GM12864 (cell line): ENCODE measurements at regions not wholly inside any gene's neighbourhood (a gene's known extent, or its start where the extent isn't known, plus 50 kb on each side); places are given as distances from the start of the nearest gene placed in this dataset.
"Not testable (repeated sequence)": the region's sequence is repeated elsewhere in the genome, so short reads cannot be mapped to it uniquely, and the experiment has no call there.

Source experiments
- DNase-seq: peaks from one replicate; pipeline ENCODE4 v3.0.0-alpha.2; 2011; ENCODE audit warnings: low read depth
- H3K4me3 ChIP-seq: 2 replicates; pipeline ENCODE4 v1.5.1; 2011; ENCODE audit warnings: mild to moderate bottlenecking, low read depth, low read length, control low read depth
- TF ChIP-seq, protein P1 (sequence below): IDR thresholded peaks from 2 replicates; pipeline ENCODE4 v1.5.1; 2011; ENCODE audit warnings: low read depth, mild to moderate bottlenecking, moderate library complexity, low read length, control low read depth, inconsistent platforms; ENCODE audit errors: missing control alignments

DNA sequence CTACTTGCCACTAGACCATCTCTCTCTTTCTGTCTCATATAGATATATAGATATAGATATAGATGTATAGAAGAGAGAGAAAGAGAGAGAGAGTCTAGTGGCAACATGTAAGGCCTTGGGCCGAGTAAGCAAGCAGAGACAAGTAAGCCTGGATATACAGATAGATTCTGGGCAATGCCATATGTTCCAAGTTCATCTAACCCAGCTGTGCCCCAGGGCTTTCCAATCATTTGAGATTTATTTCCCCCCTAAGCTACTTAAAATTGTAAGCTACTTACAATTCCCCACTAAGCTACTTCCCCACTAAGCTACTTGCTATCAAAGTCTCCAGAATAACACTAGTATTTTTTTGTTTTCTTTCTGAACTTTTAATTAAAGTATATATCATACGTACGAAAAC lies 1094.1 kb downstream of the DNAJB9 start:
- DNase-seq: no peak
- TF ChIP-seq, protein P1, sequence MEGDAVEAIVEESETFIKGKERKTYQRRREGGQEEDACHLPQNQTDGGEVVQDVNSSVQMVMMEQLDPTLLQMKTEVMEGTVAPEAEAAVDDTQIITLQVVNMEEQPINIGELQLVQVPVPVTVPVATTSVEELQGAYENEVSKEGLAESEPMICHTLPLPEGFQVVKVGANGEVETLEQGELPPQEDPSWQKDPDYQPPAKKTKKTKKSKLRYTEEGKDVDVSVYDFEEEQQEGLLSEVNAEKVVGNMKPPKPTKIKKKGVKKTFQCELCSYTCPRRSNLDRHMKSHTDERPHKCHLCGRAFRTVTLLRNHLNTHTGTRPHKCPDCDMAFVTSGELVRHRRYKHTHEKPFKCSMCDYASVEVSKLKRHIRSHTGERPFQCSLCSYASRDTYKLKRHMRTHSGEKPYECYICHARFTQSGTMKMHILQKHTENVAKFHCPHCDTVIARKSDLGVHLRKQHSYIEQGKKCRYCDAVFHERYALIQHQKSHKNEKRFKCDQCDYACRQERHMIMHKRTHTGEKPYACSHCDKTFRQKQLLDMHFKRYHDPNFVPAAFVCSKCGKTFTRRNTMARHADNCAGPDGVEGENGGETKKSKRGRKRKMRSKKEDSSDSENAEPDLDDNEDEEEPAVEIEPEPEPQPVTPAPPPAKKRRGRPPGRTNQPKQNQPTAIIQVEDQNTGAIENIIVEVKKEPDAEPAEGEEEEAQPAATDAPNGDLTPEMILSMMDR: no peak
- no peak overlapping the region for H3K4me3 ChIP-seq

DNA sequence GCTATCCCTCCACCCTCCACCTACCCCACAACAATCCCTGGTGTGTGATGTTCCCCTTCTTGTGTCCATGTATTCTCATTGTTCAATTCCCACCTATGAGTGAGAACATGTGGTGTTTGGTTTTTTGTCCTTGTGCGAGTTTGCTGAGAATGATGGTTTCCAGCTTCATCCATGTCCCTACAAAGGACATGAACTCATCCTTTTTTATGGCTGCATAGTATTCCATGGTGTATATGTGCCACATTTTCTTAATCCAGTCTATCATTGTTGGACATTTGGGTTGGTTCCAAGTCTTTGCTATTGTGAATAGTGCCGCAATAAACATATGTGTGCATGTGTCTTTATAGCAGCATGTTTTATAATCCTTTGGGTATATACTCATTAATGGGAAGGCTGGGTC lies 1117.6 kb downstream of the DNAJB9 start:
- DNase-seq, H3K4me3 ChIP-seq: not testable (repeated sequence)

DNA sequence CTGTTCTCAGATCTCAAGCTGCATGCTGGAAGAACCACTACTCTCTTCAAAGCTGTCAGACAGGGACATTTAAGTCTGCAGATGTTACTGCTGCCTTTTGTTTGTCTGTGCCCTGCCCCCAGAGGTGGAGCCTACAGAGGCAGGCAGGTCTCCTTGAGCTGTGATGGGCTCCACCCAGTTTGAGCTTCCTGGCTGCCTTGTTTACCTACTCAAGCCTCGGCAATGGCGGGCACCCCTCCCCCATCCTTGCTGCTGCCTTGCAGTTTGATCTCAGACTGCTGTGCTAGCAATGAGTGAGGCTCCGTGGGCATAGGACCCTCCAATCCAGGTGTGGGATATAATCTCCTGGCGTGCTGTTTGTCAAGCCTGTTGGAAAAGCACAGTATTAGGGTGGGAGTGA lies 1122.9 kb downstream of the DNAJB9 start:
- DNase-seq, H3K4me3 ChIP-seq: not testable (repeated sequence)

DNA sequence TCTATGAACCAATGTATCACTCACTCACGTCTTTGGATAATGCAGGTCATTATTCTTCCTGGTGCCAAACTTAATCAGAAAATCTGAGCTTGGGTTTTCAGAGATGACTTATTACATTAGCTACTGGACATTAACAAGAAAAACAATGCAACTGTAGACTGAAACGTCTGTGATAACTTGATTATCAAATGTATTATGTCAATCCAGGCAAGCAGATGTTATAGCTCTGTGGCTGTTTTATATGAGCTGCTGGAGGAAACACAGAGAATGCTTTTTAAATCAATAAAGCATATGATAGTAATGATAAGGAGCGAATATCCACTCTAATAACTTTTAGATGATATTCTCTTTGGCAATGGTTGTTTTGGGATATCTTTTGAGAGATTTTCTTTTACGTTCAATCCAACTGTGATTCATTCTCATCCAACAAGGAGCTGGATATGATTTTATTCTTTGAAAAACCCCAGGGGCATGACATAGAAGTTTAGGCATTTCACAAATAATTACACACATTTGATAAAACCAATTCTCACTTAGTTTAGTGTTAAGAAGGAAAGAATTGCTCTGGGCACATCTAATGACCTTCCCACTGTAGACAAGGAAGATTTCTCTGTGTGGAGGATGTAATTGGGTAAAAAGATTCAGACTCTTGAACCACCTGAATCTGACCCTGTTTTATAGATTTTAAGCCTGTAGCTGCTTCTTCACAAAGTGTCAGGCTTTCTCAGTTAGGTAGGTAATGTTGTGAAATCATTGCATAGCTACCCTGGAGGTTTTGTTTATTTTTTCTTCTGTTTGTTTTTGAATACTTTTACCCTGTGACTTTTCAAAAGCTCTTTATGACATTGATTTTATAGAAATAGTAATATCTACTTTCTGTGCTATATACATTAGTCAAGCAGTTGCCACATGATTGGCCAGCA lies 1124.7 kb downstream of the DNAJB9 start:
- H3K4me3 ChIP-seq: no peak overlapping the region
- DNase-seq: no peak
- TF ChIP-seq, protein P1: no peak

DNA sequence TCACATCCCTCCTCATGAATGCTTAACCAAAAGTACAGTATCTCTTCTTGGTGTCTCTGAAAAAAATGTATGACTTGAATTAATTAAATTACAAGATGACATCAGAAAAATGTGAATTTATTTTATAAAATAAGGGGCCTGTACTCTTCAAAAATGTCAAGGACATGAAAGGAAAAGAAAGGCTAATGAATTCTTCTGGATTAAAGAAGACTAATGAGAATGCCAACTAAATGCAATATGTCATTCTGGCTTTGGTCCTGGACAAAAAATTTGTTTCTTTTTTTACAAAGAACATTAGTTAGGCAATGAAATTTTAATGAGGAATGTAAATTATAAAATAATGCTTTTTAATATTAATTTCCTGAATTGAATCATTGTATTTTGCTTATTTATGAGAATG lies 1125.7 kb downstream of the DNAJB9 start:
- no peak overlapping the region for H3K4me3 ChIP-seq
- no peak for DNase-seq
- TF ChIP-seq, protein P1: no peak

DNA sequence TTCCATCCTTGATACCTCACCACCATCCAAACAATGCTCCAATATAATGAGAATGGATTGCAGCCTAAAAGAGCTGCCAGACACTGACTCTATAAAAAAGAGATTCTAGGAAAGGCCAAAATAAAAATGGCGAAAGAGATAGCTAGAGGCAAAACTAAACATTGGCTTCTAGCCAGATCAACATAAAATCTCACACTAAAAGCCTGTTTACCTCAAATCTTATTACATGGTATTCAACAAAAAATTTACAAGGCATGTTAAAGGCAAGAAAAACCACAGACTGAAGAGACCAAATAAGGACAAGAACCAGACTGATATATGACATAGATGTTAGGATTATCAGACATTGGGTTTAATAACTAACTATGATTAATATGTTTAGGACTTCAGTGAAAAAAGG lies 1127.0 kb downstream of the DNAJB9 start:
- H3K4me3 ChIP-seq: no peak overlapping the region
- no peak for DNase-seq
- TF ChIP-seq, protein P1: no peak

DNA sequence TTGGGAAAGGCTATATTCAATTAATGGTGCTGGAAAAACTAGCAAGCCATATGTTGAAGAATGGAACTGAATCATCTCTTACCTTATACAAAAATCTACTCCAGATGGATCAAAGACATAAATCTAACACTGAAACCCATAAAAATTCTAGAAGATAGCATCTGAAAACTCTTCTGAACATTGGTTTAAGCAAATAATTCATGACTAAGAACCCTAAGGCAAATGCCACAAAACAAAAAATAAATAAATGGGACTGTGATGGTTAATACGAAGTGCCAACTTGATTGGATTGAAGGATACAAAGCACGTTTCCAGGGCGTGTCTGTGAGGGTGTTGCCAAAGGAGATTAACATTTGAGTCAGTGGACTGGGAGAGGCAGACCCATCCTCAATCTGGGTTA lies 1130.0 kb downstream of the DNAJB9 start:
- no peak overlapping the region for H3K4me3 ChIP-seq
- DNase-seq: no peak
- TF ChIP-seq, protein P1: no peak

DNA sequence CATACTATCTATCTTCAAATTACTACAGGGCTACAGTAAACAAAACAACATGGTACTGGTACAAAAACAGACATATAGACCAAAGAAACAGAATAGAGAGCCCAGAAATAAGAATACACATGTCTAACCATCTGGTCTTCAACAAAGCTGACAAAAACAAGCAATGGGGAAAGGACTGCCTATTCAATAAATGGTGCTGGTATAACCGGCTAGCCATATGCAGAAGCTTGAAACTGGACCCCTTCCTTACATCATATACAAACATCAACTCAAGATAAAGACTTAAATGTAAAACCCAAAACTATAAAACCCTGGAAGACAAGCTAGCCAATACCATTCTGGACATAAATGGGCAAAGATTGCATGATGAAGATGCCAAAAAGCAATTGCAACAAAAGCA lies 1143.7 kb downstream of the DNAJB9 start:
- no peak for DNase-seq
- TF ChIP-seq, protein P1: no peak
- H3K4me3 ChIP-seq: no peak overlapping the region

DNA sequence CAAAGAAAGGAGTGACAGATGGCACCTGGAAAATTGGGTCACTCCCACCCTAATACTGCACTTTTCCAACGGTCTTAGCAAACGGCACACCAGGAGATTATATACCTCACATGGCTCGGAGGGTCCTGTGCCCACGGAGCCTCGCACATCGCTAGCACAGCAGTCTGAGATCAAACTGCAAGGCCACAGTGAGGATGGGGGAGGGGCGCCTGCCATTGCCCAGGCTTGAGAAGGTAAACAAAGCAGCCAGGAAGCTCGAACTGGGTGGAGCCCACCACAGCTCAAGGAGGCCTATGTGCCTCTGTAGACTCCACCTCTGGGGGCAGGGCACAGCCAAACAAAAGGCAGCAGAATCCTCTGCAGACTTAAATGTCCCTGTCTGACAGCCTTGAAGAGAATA lies 1149.7 kb downstream of the DNAJB9 start:
- H3K4me3 ChIP-seq, DNase-seq: not testable (repeated sequence)
